Stimulated activated CD8-positive, alpha-beta memory T cell treated with anti-CD3 and anti-CD28 coated beads, Interleukin-15, amount 100 ng/mL, for 4 hours (primary cell): ENCODE measurements at regions not wholly inside any gene's neighbourhood (a gene's known extent, or its start where the extent isn't known, plus 50 kb on each side); places are given as distances from the start of the nearest gene placed in this dataset.
"Not testable (repeated sequence)": the region's sequence is repeated elsewhere in the genome, so short reads cannot be mapped to it uniquely, and the experiment has no call there.

Source experiments
- DNase-seq, 2 donors: peaks; one replicate each; pipeline ENCODE4 v3.0.0-alpha.2; 2020; ENCODE audit warnings: low read depth in 2 of 2

DNA sequence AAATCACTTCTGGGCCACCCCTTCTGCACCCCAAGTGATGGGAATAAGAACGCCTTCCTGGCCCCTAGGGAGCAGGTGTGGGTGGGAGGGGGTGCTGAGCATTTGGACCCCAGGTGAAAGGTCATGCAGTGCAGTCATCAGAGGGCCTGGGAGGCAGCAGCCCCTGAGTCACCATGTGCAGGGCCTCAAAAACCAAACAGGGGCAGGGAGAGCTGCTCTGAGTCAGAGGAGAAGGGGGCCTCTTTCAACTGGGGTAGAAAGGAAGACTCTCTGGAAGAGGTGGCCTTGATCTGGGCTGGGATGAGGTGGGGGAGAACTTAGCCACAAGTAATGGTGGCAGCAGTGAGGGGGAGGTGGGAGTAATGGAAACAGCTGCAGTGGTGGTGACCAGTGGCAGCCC lies 164.3 kb downstream of the BUB3 start:
- DNase-seq = no peak

DNA sequence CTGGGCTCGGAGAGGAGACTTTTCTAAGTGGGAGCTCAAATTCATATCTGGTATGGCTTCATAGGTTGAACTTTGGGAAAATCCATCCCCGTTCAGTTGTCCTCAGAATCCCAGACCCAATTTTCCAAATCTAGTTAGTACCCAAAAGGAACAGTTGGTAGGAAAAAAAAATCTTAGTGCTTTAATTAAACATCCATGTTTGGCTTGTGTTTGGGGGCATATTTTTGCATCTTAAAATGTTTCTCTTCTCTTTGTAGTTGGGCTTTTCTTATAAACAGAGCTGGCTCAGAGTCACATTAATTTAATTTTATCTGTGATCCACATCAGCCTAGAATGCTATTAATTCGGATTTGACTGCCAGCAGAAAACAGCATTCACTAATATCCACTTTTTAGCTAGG lies 165.9 kb downstream of the BUB3 start:
- DNase-seq = no peak

DNA sequence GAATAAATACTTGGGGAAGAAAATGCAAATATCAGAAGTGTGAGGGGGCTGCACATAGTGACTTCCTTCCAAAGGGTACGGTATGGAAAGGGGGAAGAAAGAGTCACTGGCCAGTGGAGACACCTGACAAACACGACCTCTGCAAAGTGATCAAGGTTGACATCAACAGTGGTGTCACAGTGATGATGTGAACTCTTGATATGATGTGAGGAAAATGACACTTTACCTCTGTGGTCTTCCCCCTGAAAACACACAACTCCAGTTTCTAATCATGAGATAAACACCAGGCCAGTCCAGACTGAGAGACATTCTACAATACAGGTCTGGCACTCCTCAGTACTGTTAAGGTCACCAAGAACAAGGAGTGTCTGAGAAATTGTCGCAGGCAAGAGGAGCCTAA lies 169.7 kb downstream of the BUB3 start:
- no peak for DNase-seq

DNA sequence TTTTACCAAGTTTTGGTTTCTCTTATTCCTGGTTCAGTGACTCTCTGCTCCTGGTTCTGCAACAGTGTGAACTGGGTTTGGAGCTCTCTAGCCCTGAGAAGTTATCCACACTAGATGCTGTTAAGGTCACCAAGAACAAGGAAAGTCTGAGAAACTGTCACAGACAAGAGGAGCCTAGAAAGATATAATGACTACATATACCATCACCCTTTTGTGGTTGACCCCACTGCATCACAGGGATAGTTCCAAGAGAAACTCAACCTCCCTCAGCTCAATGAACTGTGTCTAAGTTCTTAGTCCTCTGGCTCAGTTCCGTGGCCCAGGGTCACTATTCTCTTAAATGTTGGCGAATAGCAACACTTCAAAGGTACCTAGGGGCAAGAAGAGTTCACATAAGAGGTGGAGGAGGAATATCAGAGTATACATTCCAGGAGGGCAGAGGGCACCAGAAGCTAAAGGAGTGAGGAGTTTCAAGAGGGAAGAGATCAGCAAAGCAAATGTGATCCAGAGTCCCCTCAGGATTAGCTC lies 171.5 kb downstream of the BUB3 start:
- DNase-seq = no peak

DNA sequence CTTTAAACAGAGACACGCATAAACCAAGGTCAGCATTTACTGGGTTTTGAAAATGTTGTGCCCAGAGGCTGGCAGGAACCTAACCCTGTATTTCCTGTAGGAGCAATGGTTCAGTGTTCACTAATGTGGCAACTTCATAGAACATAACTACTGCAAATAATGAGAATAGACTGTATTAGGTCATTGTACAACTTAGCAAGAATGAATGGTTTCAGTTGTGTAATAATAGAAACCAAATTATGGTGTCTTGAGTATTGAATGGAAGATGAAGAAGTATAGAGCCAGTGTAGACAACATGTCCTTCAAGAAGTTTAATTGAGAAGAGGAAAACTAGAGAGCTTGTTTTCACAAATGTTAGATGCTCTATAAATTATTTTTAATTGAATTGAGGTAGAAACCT lies 172.5 kb downstream of the BUB3 start:
- DNase-seq = no peak

DNA sequence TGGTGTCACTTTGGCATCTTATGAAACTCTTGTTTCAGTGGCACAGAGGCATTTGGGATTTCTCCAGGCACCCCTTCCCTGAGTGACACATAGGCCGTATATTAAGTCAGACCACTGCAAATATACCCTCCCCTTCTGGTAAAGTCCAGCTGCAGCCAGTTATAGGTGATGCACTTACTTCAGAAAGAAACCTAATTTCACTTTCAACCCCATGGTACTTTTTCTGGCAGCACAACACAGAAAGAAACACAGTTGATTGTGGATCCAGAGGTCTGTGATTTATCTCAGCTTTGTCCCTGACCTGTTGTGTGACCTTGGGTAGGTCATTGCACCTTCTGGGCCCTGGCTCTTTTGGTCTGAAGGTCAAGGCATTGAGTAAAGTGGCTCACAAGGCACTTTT lies 173.2 kb downstream of the BUB3 start:
- DNase-seq = no peak

DNA sequence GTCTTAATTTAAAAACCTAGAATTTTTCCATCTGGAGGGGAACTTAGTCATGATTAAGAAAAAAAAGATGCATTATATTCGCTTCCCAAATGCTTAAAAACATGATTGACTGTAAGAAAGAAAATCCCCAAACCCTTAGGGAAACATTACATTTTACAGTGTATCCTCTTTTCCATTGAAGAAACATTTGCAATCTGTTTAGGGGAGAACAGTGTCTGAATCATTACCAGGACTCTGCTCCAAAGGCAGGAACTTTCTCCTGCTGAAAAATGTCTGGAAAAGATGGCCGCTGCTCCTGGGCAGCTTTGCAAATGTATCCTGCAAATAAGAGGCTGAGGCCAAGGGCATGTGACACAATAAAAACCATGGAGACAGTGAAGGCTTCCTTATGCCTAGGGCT lies 173.7 kb downstream of the BUB3 start:
- DNase-seq = no peak

DNA sequence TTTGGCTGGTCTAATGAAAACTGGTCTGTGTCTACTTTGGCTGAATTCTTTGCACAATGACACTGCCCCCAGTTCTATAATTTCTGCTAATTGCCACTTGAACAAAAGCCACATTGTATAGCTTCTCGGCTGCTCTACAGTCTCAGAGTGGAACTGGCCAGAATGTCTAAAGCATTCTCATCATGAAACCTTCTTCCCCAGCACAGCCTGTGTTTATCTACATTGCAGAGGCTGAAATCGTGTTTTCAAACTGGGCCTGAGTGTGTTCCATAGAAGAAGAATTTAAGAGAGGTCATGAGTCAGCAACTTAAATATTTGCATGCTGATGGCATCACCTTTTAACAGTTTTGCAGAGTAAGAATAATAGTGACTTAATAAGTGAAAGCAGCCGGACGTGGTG lies 177.2 kb downstream of the BUB3 start:
- DNase-seq = no peak

DNA sequence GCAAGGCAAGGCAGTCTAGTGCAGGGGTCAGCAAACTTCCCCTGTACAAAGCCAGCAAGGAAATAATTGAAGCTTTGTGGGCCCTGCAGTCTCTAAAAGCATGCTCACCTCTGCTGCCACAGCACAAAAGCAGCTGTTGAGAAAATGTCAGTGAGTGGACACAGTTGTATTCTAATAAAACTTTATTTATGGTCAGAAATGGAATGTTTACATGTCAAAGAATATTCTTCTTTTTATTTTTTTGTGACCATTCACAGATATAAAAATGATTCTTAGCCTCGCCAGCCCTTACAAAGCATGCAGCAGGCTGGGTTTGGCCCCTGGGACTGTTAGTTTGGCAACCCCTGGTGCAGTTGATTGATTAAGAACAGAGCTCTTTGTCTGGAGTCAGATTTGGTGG lies 192.4 kb downstream of the BUB3 start:
- DNase-seq = no peak

DNA sequence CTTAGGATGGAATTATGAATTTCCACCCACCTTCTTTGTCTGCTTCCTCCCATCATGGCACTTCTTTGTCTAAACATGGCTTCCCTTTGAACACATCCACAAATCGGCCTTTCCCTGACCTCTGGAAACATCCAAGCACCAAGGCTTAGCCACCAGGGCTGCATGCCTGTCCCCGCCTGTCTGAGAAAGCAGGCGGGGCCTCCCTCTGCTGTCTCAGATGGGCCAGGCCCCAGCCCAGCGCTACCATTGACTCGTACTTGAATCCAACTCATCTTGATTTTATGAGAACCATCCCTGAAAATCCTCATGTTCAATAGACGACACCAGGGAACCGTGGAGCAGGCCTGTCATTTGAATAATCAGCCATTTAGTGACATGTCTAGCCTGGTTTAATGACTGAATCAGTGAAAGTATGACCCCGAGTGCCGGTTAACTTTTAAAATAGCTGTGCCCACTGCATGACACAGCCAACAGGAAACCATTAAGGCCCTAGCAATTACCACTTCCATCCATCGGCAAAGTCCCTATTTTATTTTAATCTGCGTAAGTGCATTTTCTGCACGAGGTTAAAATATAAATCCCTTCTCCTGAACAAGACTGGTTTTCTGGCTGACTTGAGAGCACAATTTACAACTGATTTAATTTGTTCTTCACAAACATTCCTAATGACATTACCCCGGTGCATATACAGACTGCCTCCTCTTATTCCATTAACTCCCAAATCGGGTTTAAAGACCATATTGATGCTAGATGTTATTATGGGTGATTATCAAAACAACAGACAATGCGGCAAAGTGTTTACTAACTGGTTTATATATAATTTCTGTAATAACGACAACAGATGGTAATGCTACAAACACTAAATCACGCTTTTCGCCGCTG lies 194.7 kb downstream of the BUB3 start:
- no peak for DNase-seq

DNA sequence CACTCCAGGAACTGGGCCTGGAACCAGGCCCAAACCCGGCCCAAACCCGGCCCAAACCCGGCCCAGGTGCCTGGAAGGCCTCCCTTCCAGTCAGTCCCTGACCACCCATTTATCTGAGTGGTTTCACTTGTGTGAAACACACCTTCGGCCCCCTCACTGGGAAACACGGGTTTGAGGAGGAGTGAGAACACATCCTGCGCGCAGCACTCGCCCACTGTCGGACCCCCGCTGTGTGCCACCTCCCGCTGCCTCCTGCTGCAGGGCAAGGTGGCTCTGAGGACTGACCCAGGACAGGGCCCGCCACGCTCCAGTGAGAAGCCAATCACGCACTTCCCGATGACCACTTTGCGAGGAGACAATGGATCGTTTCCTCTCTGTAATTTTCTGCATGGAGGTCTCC lies 197.5 kb downstream of the BUB3 start:
- no peak for DNase-seq

DNA sequence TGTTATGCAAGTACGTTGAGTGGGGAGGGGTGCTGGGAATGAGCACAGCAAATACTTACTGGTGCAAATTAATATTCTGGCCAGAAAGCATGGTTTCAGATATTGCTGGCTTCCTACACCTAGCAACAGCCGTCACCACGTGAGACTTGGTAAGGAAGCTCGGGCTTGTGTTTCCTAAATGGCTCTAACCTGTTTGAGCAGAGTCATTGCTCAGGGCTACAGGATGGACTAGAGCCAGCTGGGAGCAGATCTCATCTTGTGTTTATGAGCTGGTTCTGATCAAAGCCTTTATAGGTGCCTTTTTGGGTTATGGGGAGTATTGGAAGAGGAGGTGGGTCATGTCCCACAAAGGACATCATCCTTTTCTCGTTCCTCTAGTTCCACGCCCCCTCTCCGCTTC lies 200.3 kb downstream of the BUB3 start:
- no peak for DNase-seq

DNA sequence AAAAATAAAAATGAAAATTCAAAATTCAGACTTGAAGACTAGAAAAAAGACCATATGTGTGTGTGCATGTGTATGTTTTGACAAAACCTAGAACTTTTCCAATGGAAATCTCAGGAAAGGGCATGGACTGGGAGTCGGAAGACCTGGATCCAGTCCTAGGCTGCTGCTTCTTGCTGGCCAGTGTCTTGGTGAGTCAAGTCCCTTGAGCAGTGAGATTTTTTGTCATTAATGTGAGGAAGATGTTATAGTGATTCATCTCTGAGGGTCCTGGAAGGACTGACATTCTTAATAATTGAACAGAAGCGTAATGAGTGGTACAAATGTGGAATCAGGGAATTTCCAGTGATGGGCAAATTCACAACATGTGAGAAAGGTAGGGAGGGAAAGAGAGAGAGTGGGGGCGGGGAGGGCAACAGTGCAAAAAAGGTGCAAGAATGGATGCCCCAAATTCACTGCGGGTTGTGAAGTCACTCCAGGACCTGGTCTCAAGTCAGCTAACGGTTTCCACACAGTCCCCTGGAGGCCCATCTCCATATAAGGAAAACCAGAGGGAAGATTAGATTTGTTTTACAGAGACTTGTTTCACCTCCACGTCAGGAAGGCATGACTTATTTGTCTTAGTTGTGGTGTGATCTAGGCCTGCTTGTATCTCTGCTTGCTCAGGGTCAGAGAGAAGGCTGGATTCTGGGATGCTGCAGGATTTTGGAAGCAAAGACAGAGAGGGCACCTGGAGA lies 201.7 kb downstream of the BUB3 start:
- no peak for DNase-seq

DNA sequence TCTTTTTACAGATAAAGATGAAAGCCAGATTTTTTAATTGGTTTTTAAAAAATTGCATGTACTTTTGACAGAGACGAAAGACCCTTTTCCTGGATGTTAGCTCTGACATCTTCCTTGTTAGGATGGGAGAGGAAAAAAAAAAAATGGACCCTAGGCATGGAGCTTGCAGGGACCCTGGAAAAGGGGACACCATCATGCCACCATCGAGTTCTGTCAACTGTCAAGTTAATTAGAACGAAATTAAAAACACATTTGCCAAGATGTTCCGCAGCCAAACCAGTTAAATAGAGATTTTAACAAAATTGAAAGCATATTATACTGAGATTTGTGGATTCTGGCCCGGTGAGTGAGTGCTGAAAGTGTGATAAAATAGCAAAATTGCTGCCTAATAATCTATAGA lies 202.6 kb downstream of the BUB3 start:
- DNase-seq = no peak

DNA sequence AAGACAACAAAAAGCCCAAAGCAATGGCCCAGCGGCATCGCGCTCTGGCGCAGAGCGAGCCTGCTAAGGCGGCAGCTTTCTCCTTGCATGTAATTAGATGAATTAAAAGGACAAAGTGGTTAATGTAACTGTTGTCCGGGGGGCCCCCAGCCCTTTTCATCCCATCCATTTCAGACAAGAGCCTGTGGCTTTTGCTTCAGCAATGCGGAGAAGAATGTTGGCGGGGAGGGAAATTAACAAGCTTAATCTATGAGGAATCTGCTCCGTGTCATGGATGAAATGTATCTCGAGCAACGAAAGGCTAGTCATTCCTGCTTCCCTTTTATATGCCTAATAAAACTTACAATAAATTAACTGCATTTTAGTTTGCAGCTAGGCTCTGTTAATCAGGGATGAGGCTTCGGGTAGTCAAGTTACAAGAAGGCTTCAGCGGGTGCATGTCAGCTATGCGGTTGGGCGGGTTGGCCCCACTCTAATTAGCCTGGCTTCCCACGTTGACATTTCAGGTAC lies 203.3 kb downstream of the BUB3 start:
- DNase-seq = no peak

DNA sequence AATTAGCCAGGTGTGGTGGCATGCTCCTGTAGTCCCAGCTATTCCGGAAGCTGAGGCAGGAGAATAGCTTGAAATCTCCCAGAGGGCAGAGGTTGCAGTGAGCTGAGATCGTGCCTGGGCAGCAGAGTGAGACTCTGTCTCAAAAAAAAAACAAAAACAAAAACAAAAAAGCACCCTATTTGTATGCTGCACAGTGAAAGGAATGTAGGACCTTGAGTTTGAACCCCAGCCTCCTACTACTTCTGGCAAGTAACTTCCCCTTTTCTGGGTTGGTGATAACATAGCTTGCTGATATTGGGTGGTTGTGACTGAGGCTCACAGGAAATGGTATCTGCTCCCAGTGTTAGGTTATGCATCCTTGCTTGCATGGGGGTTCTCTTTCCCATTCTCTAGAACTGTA lies 205.3 kb downstream of the BUB3 start:
- no peak for DNase-seq

DNA sequence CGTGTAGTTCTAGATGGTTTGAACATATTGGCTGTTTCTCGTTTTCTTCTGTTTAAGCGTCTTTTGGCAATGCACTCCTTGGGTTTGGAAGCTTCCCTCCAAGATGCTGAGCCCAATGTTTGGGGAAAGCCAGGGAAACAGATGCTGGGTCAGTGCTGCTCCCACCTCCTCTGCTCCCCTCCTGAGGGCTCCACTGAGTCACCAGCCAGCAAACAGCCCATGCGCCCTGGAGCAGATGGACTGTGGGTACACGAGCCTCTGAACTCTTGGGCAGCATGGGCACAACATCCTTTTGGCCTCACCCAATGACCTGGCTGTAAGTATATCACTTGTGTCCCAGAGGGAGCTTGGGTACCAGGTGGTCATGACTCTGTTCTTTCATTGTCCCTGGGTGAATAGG lies 207.6 kb downstream of the BUB3 start:
- DNase-seq = no peak

DNA sequence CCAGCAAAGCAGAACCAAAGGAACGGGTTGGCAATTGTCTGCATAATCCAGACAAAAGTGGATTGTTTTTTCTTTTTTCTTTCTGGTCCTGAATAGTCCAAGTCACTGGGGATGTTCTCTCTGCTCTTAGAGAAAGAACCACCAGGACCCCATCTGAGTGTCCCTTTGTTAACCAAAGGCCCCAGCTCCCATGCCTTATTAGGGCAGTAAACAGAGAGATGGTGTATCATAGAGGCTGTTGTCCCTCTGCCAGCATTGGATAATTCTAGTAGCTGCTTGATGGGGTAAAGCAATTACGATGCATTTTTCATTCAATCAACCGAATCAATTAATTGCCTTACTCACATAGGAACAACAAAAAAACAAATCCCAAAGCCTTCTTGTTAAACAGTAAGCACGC lies 213.0 kb downstream of the BUB3 start:
- no peak for DNase-seq

DNA sequence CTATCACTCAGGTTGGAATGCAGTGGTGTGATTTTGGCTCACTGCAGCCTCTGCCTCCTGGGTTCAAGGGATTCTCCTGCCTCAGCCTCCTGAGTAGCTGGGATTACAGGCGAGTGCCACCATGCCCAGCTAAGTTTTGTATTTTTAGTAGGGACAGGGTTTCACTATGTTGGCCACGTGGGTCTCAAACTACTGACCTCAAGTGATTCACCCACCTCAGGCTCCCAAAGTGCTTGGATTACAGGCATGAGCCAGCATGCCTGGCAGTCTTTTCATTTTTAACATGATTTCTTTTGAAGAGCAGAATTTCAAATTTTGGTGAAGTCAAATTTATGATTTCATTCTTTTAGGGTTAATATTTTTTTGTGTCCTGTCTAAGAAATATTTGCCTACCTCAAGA lies 217.4 kb downstream of the BUB3 start:
- not testable (repeated sequence) for DNase-seq

DNA sequence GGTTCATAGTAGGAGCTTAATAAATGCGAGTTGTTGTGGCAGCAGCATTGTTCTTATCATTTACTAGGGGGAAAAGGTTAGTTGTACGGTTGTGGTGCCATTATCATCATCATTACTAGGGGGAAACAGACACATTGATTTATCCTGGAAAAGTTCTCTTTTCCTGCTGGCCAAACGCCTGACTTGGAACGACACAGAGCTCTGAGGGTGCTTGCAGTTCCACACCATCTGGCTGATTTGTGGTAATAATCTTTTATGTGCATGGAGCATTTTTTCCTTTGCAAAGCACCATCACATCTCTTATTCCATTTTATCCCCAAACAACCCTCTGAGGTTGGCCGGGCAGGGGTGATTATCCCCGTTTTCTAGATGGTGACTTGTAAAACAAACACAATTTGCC lies 219.4 kb downstream of the BUB3 start:
- DNase-seq = no peak

DNA sequence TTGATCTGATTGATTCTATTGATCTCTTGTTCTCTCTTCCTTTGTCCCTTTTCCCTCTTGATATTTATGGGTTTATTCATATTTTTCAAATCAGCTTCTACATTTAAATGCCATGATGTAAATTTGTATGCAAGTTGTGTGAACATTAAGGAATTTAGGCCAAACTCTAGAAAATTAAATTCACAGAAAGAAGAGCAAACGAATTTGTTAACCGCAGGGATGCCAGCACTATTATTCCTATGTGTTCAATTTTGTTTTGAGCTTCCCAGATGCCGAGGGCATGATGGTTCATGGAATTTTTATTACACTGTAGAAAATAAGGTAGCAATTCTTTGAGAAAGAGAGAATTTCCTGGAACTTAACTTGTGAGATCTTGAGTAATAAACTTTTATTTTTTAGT lies 220.9 kb downstream of the BUB3 start:
- DNase-seq = no peak

DNA sequence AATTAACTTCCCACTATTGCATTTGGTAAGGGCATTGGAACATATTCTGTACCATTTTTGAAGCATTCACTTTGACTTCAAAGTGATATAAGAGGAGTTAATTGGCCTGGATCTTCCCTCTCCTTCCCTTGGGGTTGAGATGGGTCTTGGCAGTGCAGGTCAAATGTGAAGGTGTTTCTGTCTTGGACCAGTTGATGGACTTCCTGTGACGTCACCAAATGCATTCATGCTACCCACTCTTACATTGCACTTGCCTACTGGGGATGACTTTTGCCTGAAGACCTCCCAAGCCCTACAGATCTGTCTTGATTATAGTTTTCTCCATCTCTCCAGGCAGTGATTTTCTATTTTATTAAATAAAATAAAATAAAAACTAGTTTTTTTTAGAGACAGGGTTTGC lies 221.5 kb downstream of the BUB3 start:
- no peak for DNase-seq

DNA sequence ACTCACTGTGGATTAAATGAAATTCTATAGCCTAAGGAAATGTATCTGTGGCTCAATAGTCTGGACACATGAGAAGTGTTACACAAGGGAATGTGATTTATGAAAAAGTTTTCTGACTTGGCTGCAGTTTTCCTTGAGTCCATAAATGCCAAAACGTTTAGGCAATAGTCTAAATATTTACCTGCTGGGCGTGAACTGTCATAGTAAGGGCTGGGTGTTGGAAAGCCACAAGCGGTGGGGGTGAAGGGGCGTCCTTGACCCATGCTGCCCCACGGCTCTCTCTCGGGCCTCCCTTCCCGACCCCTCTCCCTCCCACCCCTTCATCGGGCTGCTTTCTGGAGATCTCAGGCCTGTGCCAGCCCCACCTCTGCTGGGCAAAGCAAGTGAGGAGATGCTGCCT lies 223.7 kb downstream of the BUB3 start:
- no peak for DNase-seq
